Activated CD4-positive, alpha-beta T cell treated with anti-CD3 and anti-CD28 coated beads for 24 hours (primary cell): ENCODE measurements at regions not wholly inside any gene's neighbourhood (a gene's known extent, or its start where the extent isn't known, plus 50 kb on each side); places are given as distances from the start of the nearest gene placed in this dataset.

Experiments
- DNase-seq, 2 donors: peaks; one replicate each; pipeline ENCODE4 v3.0.0-alpha.2; 2020; ENCODE audit warnings: low read depth in 2 of 2

DNA sequence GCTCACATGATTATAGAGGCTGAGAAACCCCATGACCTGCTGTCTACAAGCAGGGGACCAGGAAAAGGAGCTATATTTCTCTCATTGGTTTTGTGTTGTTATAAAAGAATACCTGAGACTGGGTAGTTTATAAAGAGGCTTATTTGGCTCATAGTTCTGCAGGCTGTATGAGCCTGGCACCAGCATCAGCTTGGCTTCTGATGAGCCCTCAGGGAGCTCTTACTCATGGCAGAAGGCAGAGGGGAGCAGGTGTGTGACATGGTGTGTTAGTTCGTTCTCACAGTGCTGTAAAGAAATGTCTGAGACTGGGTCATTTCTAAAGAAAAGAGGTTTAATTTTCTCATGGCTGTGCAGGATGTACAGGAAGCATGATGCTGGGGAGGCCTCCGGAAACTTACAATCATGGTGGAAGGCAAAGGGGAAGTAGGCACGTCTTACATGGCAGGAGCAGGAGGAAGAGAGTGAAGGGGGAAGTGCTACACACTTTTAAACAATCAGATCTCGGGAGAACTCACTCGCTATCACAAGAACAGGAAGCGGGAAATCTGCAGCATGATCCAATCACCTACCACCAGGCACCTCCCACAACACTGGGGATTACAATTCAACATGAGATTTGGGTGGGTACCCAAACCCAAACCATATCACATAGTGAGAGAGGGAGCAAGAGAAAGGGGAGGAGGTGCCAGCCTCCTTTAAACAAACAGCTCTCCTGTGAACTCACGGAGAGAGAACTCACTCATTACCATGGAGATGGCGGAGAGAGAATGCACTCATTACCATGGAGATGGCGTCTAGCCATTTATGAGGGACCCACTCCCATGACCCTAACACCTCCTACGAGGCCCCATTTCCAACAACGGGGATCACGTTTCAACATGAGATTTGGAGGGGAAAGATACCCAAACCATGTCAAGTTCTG, 133.4 kb downstream of the JCAD start:
- no peak for DNase-seq

GRCh38 chr10:29924436-29924835, 134.9 kb downstream of the JCAD start:
- no peak for DNase-seq

- no peak for DNase-seq
Measured at GRCh38 chr10:29923416-29923965, 135.9 kb downstream of the JCAD start.

- DNase-seq = no peak
Measured at GRCh38 chr10:29922892-29923291, 136.5 kb downstream of the JCAD start.

- DNase-seq = no peak
Measured at GRCh38 chr10:29922226-29922625, 137.2 kb downstream of the JCAD start.

GRCh38 chr10:29921071-29921446, 138.3 kb downstream of the JCAD start:
- DNase-seq = no peak

- no peak for DNase-seq
Measured at GRCh38 chr10:29920408-29921070, 138.8 kb downstream of the JCAD start.

GRCh38 chr10:29918623-29919400, 140.6 kb downstream of the JCAD start:
- no peak for DNase-seq

GRCh38 chr10:29917311-29917710, 142.1 kb downstream of the JCAD start:
- no peak for DNase-seq

GRCh38 chr10:29916669-29917068, 142.7 kb downstream of the JCAD start:
- DNase-seq = no peak

DNA sequence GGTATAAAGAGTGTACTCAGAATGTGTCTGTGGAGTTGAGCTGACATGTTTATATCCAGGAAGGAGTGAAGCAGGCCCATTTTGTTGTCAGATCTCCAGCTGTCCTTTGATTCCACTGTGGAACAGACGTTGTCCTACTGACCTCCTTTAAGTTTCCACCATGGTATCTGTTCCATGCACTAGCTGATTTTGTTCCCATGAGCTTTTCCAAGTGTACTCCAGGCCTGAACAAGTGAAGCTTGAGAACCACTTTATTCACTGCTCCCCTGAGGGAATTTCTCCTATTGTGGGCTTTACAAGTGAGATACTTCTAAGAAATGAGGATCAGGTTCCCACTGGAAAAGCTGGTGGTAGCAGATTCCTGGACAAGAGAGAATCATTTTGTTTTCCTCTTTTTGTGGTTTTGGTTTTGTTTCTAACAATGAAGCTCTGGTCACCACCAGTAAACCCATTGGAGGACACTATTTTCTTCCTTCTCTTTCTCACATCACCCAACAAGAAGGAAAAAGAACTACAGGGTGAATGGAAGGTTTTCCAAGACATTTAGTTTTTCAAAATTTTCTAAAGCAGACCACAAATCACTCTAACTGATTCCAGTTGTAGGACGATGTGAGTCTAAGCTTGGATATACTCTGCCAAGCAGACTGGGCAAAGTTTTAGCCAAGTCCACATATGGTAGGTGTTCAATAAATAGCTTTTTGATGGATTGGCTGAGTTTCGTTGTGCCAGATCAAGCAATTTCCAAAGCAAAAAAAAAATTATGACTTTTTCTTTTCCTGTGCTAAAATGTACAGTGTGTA, 144.2 kb downstream of the JCAD start:
- no peak for DNase-seq

GRCh38 chr10:29908962-29909361, 150.4 kb downstream of the JCAD start:
- DNase-seq = no peak

- no peak for DNase-seq
Measured at GRCh38 chr10:29900865-29901264, 158.5 kb downstream of the JCAD start.

DNA sequence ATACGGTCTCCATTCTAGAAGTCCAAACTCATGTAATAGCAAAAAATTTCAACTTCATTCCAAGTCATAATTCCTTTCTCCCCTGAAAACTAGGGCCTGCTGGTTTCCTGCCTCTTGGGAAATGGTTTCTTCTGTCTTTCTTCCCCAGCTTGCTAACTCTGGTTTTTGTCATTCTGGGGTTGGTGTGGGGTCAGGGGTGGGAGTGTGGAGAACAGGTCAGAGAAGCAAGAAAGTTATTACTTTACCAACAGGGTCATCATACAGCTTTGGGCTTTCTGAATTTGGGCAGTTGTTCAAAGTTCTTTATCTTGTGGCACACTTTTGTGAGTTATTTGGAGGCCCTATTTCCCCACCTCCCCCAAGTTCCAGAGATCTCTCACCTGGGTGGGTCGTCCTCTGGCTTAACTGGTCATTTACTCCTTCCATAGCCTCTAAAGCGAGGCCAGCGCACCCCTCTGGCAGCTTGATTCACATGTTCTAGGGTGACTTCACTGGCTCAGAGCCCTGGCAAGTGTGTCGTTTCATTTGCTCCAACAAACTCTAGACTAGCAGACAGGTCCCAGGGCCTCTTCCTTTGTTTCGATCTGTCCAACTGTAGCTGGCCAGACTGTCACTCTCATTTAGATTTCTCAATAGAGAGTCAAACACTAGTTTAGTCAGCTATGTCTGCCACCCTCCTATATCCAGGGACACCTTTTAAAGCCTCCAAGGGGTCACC, 161.2 kb downstream of the JCAD start:
- DNase-seq = no peak

GRCh38 chr10:29897430-29897829, 162.0 kb downstream of the JCAD start:
- DNase-seq = no peak

GRCh38 chr10:29896053-29896452, 163.3 kb downstream of the JCAD start:
- DNase-seq = no peak

GRCh38 chr10:29895456-29895855, 163.9 kb downstream of the JCAD start:
- DNase-seq = no peak

GRCh38 chr10:29888321-29888720, 171.1 kb downstream of the JCAD start:
- DNase-seq = no peak

DNA sequence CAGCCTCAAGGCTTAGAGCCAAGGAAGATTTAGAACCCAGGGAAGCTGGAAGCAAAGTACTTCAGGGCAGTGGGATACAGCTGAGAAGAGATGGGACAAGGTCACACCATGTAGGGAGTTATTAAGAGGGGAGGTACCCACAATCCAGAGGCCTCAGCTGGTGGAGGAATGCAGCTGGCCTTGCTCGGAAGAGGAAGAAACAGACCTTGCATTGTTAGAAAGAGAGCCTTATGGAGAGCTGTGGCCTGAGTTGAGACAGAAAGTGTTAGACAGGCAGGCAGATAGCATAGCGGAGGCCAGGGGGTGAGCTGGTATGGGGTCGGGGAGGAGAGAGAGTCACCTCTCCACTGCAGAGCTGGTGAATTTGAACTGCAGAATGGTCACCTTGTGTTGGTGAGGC, 173.1 kb downstream of the JCAD start:
- no peak for DNase-seq

DNA sequence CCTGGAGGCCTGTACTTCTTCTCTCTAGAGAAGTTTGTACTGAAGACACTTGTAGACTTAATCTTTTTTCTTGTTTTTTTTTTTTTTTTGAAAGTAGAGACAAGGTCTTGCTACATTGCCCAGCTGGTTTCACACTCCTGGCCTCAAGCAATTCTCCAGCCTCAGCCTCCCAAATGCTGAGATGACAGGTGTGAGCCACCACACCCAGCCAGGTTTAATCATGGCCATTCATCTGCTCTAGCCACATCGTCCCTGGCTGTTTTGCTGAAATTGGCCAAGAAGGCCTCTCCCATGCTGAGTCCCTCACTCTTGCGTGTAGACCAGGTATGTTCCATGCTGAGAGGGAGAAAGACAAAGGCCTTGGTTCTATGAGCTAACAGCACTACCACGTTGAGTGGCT, 176.2 kb downstream of the JCAD start:
- no peak for DNase-seq

DNA sequence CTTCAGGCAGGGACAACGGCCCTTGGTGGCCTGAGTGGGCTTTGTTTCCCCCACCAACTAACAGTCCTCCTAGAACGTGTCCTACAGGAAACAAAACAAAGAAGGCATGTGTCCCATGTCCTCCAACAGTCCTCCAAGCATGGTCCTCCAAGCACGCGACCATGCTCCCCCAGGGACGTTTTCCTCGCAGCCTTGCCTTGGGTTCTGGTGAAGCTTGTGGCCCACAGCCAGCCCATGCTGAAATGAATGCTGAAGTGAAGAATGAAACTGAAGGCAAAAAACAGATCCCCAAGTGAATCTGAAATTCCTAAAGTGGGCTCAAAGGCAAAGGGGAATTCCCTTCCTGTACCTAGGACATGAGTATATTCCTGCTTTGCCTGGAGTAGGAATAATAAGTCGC, 176.6 kb downstream of the JCAD start:
- DNase-seq = no peak
